HCT116 (cell line): ENCODE measurements at regions not wholly inside any gene's neighbourhood (a gene's known extent, or its start where the extent isn't known, plus 50 kb on each side); places are given as distances from the start of the nearest gene placed in this dataset.

Experiments used
- ATAC-seq: fragments of 200-7000 bp; cut with Tn5 transposase; 2 replicates; pipeline ENCODE4 v1.9.1; 2020; ENCODE audit warnings: mild to moderate bottlenecking, moderate library complexity
- BruUV-seq: library from RNA; stranded (reverse); fragments of 400-500 nt; replicated peaks from 2 replicates; lab custom pipeline; 2021; lab: Mats Ljungman, UMichigan
- CTCF ChIA-PET: fragments of 300-600 bp; sonication (Branson Sonifier 250); formaldehyde crosslinking; loops from one replicate; lab custom pipeline; 2021; ENCODE audit warnings: antibody characterized with exemption; lab: Charles Lee
- POLR2A ChIA-PET: fragments of 300-600, 350-600 bp; sonication (Branson Sonifier 250); formaldehyde crosslinking; loops from one replicate; lab custom pipeline; 2021; ENCODE audit warnings: antibody characterized with exemption; lab: Charles Lee
- RAD21 ChIA-PET, 2 experiments: fragments of 300-600 bp; sonication (Branson Sonifier 250); formaldehyde crosslinking; loops; one replicate each; lab custom pipeline; 2023; ENCODE audit warnings: low total read pairs in 2 of 2; ENCODE audit not compliant: uncharacterized antibody in 2 of 2, unreplicated experiment in 2 of 2, low non-redundant PET in 1 of 2; lab: Charles Lee
- DNase-seq: peaks from one replicate; pipeline ENCODE4 v3.0.0-alpha.2; 2010; ENCODE audit warnings: low read depth, low spot score
- H2AFZ ChIP-seq: fragments of 200-600 bp; shearing (Covaris generic), sonication (generic); 2 replicates; pipeline ENCODE4 v1.6.1; 2017; ENCODE audit warnings: low read depth, mixed run types, mixed read lengths, antibody characterized with exemption, low read length; ENCODE audit not compliant: poor library complexity, severe bottlenecking
- H3K27ac ChIP-seq: 2 replicates; pipeline ENCODE4 v1.5.1; 2012; ENCODE audit warnings: low read depth, low read length
- H3K27me3 ChIP-seq: fragments of 200-600 bp; sonication (generic); 2 replicates; pipeline ENCODE4 v1.6.1; 2016; ENCODE audit warnings: mixed run types, low read length, mixed read lengths; ENCODE audit not compliant: insufficient read depth
- H3K36me3 ChIP-seq, 2 experiments: fragments of 200-500 bp in 1 of 2; fragments of 200-600 bp in 1 of 2; sonication (Bioruptor generic) in 1 of 2; sonication (generic) in 1 of 2; 2 replicates each; pipeline versions ENCODE4 v1.5.1 to v1.6.1; 2014 to 2016; ENCODE audit warnings: low read length in 2 of 2, inconsistent platforms in 1 of 2, mixed read lengths in 1 of 2, mixed run types in 1 of 2; ENCODE audit not compliant: insufficient read depth in 2 of 2, control insufficient read depth in 1 of 2
- H3K4me1 ChIP-seq, 2 experiments: fragments of 200-600 bp in 1 of 2; sonication (generic) in 1 of 2; 2 replicates each; pipeline versions ENCODE4 v1.5.1 to v1.6.1; 2012 to 2017; ENCODE audit warnings: low read length in 2 of 2, inconsistent platforms in 1 of 2, mild to moderate bottlenecking in 1 of 2, mixed read lengths in 1 of 2, mixed run types in 1 of 2, moderate library complexity in 1 of 2; ENCODE audit not compliant: insufficient read depth in 2 of 2, control insufficient read depth in 1 of 2
- H3K4me2 ChIP-seq: fragments of 200-600 bp; sonication (generic); 2 replicates; pipeline ENCODE4 v1.6.1; 2017; ENCODE audit warnings: mixed run types, low read length, mixed read lengths
- H3K4me3 ChIP-seq, 2 experiments: fragments of 200-600 bp in 1 of 2; sonication (generic) in 1 of 2; replicated peaks in 1 of 2; 2 replicates each; pipeline ENCODE4 v1.5.1; 2011 to 2016; ENCODE audit warnings: low read length in 2 of 2, control low read depth in 1 of 2, low read depth in 1 of 2, mild to moderate bottlenecking in 1 of 2, mixed read lengths in 1 of 2, mixed run types in 1 of 2
- H3K79me2 ChIP-seq: fragments of 200-600 bp; sonication (generic); 2 replicates; pipeline ENCODE4 v1.6.1; 2017; ENCODE audit warnings: mild to moderate bottlenecking, mixed run types, low read length, moderate library complexity, mixed read lengths; ENCODE audit not compliant: insufficient read depth
- H3K9ac ChIP-seq: fragments of 200-600 bp; sonication (generic); 2 replicates; pipeline ENCODE4 v1.6.1; 2016; ENCODE audit warnings: low read length, mixed read lengths
- H3K9me2 ChIP-seq: fragments of 200-600 bp; sonication (generic), shearing (Covaris generic); 2 replicates; pipeline ENCODE4 v1.6.1; 2017; ENCODE audit warnings: mixed run types, mild to moderate bottlenecking, moderate library complexity; ENCODE audit not compliant: insufficient read depth
- H3K9me3 ChIP-seq, 2 experiments: fragments of 200-500 bp in 1 of 2; fragments of 200-600 bp in 1 of 2; sonication (Bioruptor generic) in 1 of 2; sonication (generic) in 1 of 2; 2 replicates each; pipeline ENCODE4 v1.6.1; 2014 to 2017; ENCODE audit warnings: low read length in 2 of 2, mixed read lengths in 2 of 2, inconsistent platforms in 1 of 2, low read depth in 1 of 2, mild to moderate bottlenecking in 1 of 2, mixed run types in 1 of 2, moderate library complexity in 1 of 2; ENCODE audit not compliant: control insufficient read depth in 1 of 2, insufficient read depth in 1 of 2
- H4K20me1 ChIP-seq: fragments of 200-600 bp; sonication (generic), shearing (Covaris generic); 2 replicates; pipeline ENCODE4 v1.6.1; 2017; ENCODE audit warnings: mixed run types, mild to moderate bottlenecking, moderate library complexity; ENCODE audit not compliant: insufficient read depth
- ATF3 ChIP-seq: IDR thresholded peaks from 2 replicates; pipeline ENCODE4 v1.6.1; 2012
- CBX3 ChIP-seq: IDR thresholded peaks from 2 replicates; pipeline ENCODE4 v1.6.1; 2012; ENCODE audit warnings: low read depth
- EGR1 ChIP-seq: IDR thresholded peaks from 2 replicates; pipeline ENCODE4 v1.6.1; 2012; ENCODE audit warnings: low read depth
- ELF1 ChIP-seq: IDR thresholded peaks from 2 replicates; pipeline ENCODE4 v1.6.1; 2012; ENCODE audit warnings: low read depth, borderline replicate concordance
- FOSL1 ChIP-seq: IDR thresholded peaks from 2 replicates; pipeline ENCODE4 v1.6.1; 2012; ENCODE audit warnings: low read depth
- JUND ChIP-seq: IDR thresholded peaks from 2 replicates; pipeline ENCODE4 v1.6.1; 2012
- MAX ChIP-seq: IDR thresholded peaks from 2 replicates; pipeline ENCODE4 v1.6.1; 2012
- POLR2A ChIP-seq: IDR thresholded peaks from 2 replicates; pipeline ENCODE4 v1.7.0; 2011; ENCODE audit warnings: borderline replicate concordance; ENCODE audit not compliant: insufficient read depth, insufficient read length; ENCODE audit errors: extremely low read depth
- POLR2AphosphoS5 ChIP-seq: IDR thresholded peaks from 2 replicates; pipeline ENCODE4 v1.6.1; 2011; ENCODE audit warnings: mild to moderate bottlenecking, low read depth, low read length, moderate library complexity
- RAD21 ChIP-seq: IDR thresholded peaks from 2 replicates; pipeline ENCODE4 v1.6.1; 2012; ENCODE audit warnings: low read depth, mild to moderate bottlenecking
- REST ChIP-seq: IDR thresholded peaks from 2 replicates; pipeline ENCODE4 v1.6.1; 2012; ENCODE audit warnings: low read depth
- SIN3A ChIP-seq: IDR thresholded peaks from 2 replicates; pipeline ENCODE4 v1.6.1; 2012; ENCODE audit warnings: low read depth
- SP1 ChIP-seq: IDR thresholded peaks from 2 replicates; pipeline ENCODE4 v1.6.1; 2012; ENCODE audit warnings: low read depth
- SRF ChIP-seq: IDR thresholded peaks from 2 replicates; pipeline ENCODE4 v1.6.1; 2012; ENCODE audit warnings: low read depth
- YY1 ChIP-seq: IDR thresholded peaks from 2 replicates; pipeline ENCODE4 v1.6.1; 2011; ENCODE audit warnings: low read length, low read depth, moderate library complexity, mild to moderate bottlenecking; ENCODE audit not compliant: insufficient replicate concordance; ENCODE audit errors: extremely low read depth
- ZBTB33 ChIP-seq: IDR thresholded peaks from 2 replicates; pipeline ENCODE4 v1.6.1; 2011; ENCODE audit warnings: mild to moderate bottlenecking, low read length, moderate library complexity; ENCODE audit not compliant: insufficient replicate concordance; ENCODE audit errors: extremely low read depth
- ZFX ChIP-seq: fragments of 450-650 bp; IDR thresholded peaks from 2 replicates; pipeline ENCODE4 v1.6.1; 2017
- ZNF274 ChIP-seq: fragments of 200-500 bp; sonication (Bioruptor generic); IDR thresholded peaks from 2 replicates; pipeline ENCODE4 v1.6.1; 2014; ENCODE audit warnings: mild to moderate bottlenecking, low read depth, low read length, inconsistent platforms
- intact Hi-C: fragments of 100-400 bp; cut with micrococcal nuclease; formaldehyde crosslinking; loops from 2 replicates; pipeline ENCODE4 v1.10.0; 2022

GRCh38 chr16:64711596-64711995 is 410.3 kb downstream of the CDH11 start:
- H2AFZ ChIP-seq = no peak overlapping the region
- no peaks in the 10 kb centered on the region for H3K27me3 ChIP-seq
- ChIA-PET RAD21 (no interaction called here), POLR2A (no interaction called here), CTCF (no interaction called here)
- H3K9me3 ChIP-seq = peaks cover 4 to 21% of the 10 kb centered on the region in 2 experiments; a peak in 2 of 4 replicates
- H3K27ac ChIP-seq = no peak overlapping the region
- no peak overlapping the region for H3K4me3 ChIP-seq
- H4K20me1 ChIP-seq = no peaks in the 10 kb centered on the region
- intact Hi-C loops = no loop called here
- ATAC-seq = no peak
- no peaks in the 10 kb centered on the region for H3K79me2 ChIP-seq
- H3K4me2 ChIP-seq = no peak overlapping the region
- no peak for TF ChIP-seq ZBTB33
- no peak for TF ChIP-seq EGR1
- TF ChIP-seq MAX = no peak
- TF ChIP-seq YY1 = no peak
- no peak for TF ChIP-seq CBX3
- no peak for TF ChIP-seq SP1
- TF ChIP-seq SRF = no peak
- TF ChIP-seq RAD21 = no peak
- no peak for TF ChIP-seq SIN3A
- no peak for TF ChIP-seq ZNF274
- TF ChIP-seq POLR2A = no peak
- no peak for TF ChIP-seq POLR2AphosphoS5
- no peak for TF ChIP-seq ELF1
- no peak for TF ChIP-seq ZFX
- TF ChIP-seq ATF3 = no peak
- TF ChIP-seq JUND = no peak
- no peak for TF ChIP-seq REST
- no peak for TF ChIP-seq FOSL1
- TF ChIP-seq, all 23 proteins: peak for 0
- Histone ChIP-seq H3K4me1 (no peaks in the 10 kb centered on the region), H3K9me2 (no peaks in the 10 kb centered on the region), H3K36me3 (no peaks in the 10 kb centered on the region), H3K9ac (no peak overlapping the region)
- BruUV-seq = no TSS peak
- DNase-seq = no peak
